IMR-90 (cell line): ENCODE measurements at regions not wholly inside any gene's neighbourhood (a gene's known extent, or its start where the extent isn't known, plus 50 kb on each side); places are given as distances from the start of the nearest gene placed in this dataset.

ENCODE experiments used
- ATAC-seq: fragments of 200-7000 bp; cut with Tn5 transposase; 2 replicates; pipeline ENCODE4 v1.9.1; 2020; ENCODE audit warnings: low read depth, mild to moderate bottlenecking, moderate library complexity
- BruUV-seq: library from RNA; stranded (reverse); fragments of 400-500 nt; replicated peaks from 2 replicates; lab custom pipeline; 2021; lab: Mats Ljungman, UMichigan
- CTCF ChIA-PET: fragments of 300-600 bp; formaldehyde crosslinking; extraction: SDS; loops from one replicate; lab custom pipeline; 2021; ENCODE audit warnings: antibody characterized with exemption; lab: Yijun Ruan, JAX
- POLR2A ChIA-PET: fragments of 300-600 bp; sonication (Branson Sonifier 250); formaldehyde crosslinking; loops from one replicate; lab custom pipeline; 2022; ENCODE audit warnings: antibody characterized with exemption; ENCODE audit not compliant: unreplicated experiment; lab: Charles Lee
- DNase-seq: peaks from one replicate; pipeline ENCODE4 v3.0.0; 2013
- H2AFZ ChIP-seq: replicated peaks from 2 replicates; pipeline ENCODE3; 2013; ENCODE audit warnings: low read length, mild to moderate bottlenecking; ENCODE audit not compliant: poor library complexity
- H2AK5ac ChIP-seq: 2 replicates; pipeline ENCODE4 v1.6.1; 2013; ENCODE audit warnings: low read depth, low read length, inconsistent platforms
- H2AK9ac ChIP-seq: replicated peaks from 2 replicates; pipeline ENCODE3; 2013; ENCODE audit warnings: mild to moderate bottlenecking, low read depth, low read length, moderate library complexity; ENCODE audit not compliant: poor library complexity
- H2BK120ac ChIP-seq: 2 replicates; pipeline ENCODE4 v1.6.1; 2013; ENCODE audit warnings: low read depth, low read length, inconsistent platforms
- H2BK15ac ChIP-seq: 3 replicates; pipeline ENCODE4 v1.6.1; 2013; ENCODE audit warnings: low read depth, low read length, inconsistent platforms
- H2BK20ac ChIP-seq: 2 replicates; pipeline ENCODE4 v1.6.1; 2013; ENCODE audit warnings: low read depth, mild to moderate bottlenecking, inconsistent platforms, low read length, moderate library complexity
- H2BK5ac ChIP-seq: 2 replicates; pipeline ENCODE4 v1.6.1; 2013; ENCODE audit warnings: mild to moderate bottlenecking, low read depth, low read length, inconsistent platforms; ENCODE audit not compliant: poor library complexity, severe bottlenecking
- H3K14ac ChIP-seq: replicated peaks from 2 replicates; pipeline ENCODE4 v1.6.1; 2013; ENCODE audit warnings: low read depth, low read length, inconsistent platforms
- H3K18ac ChIP-seq: 2 replicates; pipeline ENCODE4 v1.6.1; 2013; ENCODE audit warnings: low read depth, low read length, control low read depth
- H3K23ac ChIP-seq: 2 replicates; pipeline ENCODE4 v1.6.1; 2013; ENCODE audit warnings: low read depth, low read length, inconsistent platforms
- H3K27ac ChIP-seq: 2 replicates; pipeline ENCODE4 v1.5.1; 2013; ENCODE audit warnings: mild to moderate bottlenecking, control low read depth, low read length; ENCODE audit not compliant: insufficient read depth
- H3K27me3 ChIP-seq: 2 replicates; pipeline ENCODE4 v1.6.1; 2013; ENCODE audit warnings: low read length; ENCODE audit not compliant: control insufficient read depth, insufficient read depth
- H3K36me3 ChIP-seq: 2 replicates; pipeline ENCODE4 v1.6.1; 2013; ENCODE audit warnings: low read length, mixed read lengths; ENCODE audit not compliant: control insufficient read depth, insufficient read depth
- H3K4ac ChIP-seq: 2 replicates; pipeline ENCODE4 v1.6.1; 2013; ENCODE audit warnings: low read depth, low read length, inconsistent platforms
- H3K4me1 ChIP-seq: 2 replicates; pipeline ENCODE4 v1.6.1; 2013; ENCODE audit warnings: low read length, mixed read lengths; ENCODE audit not compliant: control insufficient read depth, insufficient read depth
- H3K4me2 ChIP-seq: 2 replicates; pipeline ENCODE4 v1.6.1; 2013; ENCODE audit warnings: low read depth, mild to moderate bottlenecking, control low read depth, low read length, moderate library complexity
- H3K4me3 ChIP-seq: 2 replicates; pipeline ENCODE4 v1.5.1; 2013; ENCODE audit warnings: low read depth, mild to moderate bottlenecking, control low read depth, low read length, moderate library complexity; ENCODE audit not compliant: insufficient read depth
- H3K56ac ChIP-seq: 2 replicates; pipeline ENCODE4 v1.6.1; 2013; ENCODE audit warnings: low read length, inconsistent platforms; ENCODE audit not compliant: insufficient read depth; ENCODE audit errors: extremely low read depth
- H3K79me1 ChIP-seq, 2 experiments: 2 replicates each; pipeline ENCODE4 v1.6.1; 2013; ENCODE audit warnings: low read length in 2 of 2, inconsistent platforms in 1 of 2, low read depth in 1 of 2
- H3K9ac ChIP-seq: 2 replicates; pipeline ENCODE4 v1.6.1; 2013; ENCODE audit warnings: low read depth, low read length, control low read depth
- H3K9me1 ChIP-seq: 2 replicates; pipeline ENCODE4 v1.6.1; 2013; ENCODE audit warnings: low read length, inconsistent platforms; ENCODE audit not compliant: insufficient read depth
- H3K9me3 ChIP-seq: 2 replicates; pipeline ENCODE4 v1.6.1; 2013; ENCODE audit warnings: low read length; ENCODE audit not compliant: control insufficient read depth, insufficient read depth
- H4K20me1 ChIP-seq: 2 replicates; pipeline ENCODE4 v1.6.1; 2013; ENCODE audit warnings: low read length, inconsistent platforms; ENCODE audit not compliant: insufficient read depth
- H4K5ac ChIP-seq: 2 replicates; pipeline ENCODE4 v1.6.1; 2013; ENCODE audit warnings: mild to moderate bottlenecking, low read depth, low read length, control low read depth
- H4K8ac ChIP-seq, 2 experiments: 2 replicates each; pipeline ENCODE4 v1.6.1; 2013; ENCODE audit warnings: low read depth in 2 of 2, low read length in 2 of 2, control low read depth in 1 of 2, inconsistent platforms in 1 of 2
- H4K91ac ChIP-seq: 2 replicates; pipeline ENCODE4 v1.6.1; 2013; ENCODE audit warnings: low read depth, low read length, inconsistent platforms; ENCODE audit not compliant: insufficient read depth
- BHLHE40 ChIP-seq: fragments of 150-350 bp; IDR thresholded peaks from 2 replicates; pipeline ENCODE4 v1.6.1; 2016; ENCODE audit warnings: mild to moderate bottlenecking, low read depth, low read length
- CEBPB ChIP-seq: IDR thresholded peaks from 2 replicates; pipeline ENCODE4 v1.6.1; 2012; ENCODE audit warnings: low read depth, low read length, improper control_type of control experiment
- CHD1 ChIP-seq: IDR thresholded peaks from 2 replicates; pipeline ENCODE4 v1.6.1; 2012; ENCODE audit warnings: low read depth, low read length, improper control_type of control experiment
- FOS ChIP-seq: fragments of 150-350 bp; IDR thresholded peaks from 2 replicates; pipeline ENCODE4 v1.6.1; 2016; ENCODE audit warnings: low read depth, low read length
- MAFK ChIP-seq: IDR thresholded peaks from 2 replicates; pipeline ENCODE4 v1.6.1; 2012; ENCODE audit warnings: low read depth, low read length, improper control_type of control experiment
- MAZ ChIP-seq: IDR thresholded peaks from 2 replicates; pipeline ENCODE4 v1.6.1; 2012; ENCODE audit warnings: low read depth, mild to moderate bottlenecking, low read length, improper control_type of control experiment, moderate library complexity, borderline replicate concordance
- MXI1 ChIP-seq: IDR thresholded peaks from 2 replicates; pipeline ENCODE4 v1.6.1; 2012; ENCODE audit warnings: low read depth, mild to moderate bottlenecking, low read length, moderate library complexity, borderline replicate concordance
- NFE2L2 ChIP-seq: fragments of 150-350 bp; IDR thresholded peaks from 2 replicates; pipeline ENCODE4 v1.6.1; 2016; ENCODE audit warnings: low read depth, mild to moderate bottlenecking, low read length
- POLR2A ChIP-seq: IDR thresholded peaks from 2 replicates; pipeline ENCODE4 v1.6.1; 2012; ENCODE audit warnings: mild to moderate bottlenecking, low read depth, low read length
- RAD21 ChIP-seq: IDR thresholded peaks from 2 replicates; pipeline ENCODE4 v1.6.1; 2012; ENCODE audit warnings: low read length, improper control_type of control experiment
- RCOR1 ChIP-seq: IDR thresholded peaks from 2 replicates; pipeline ENCODE4 v1.6.1; 2012; ENCODE audit warnings: mild to moderate bottlenecking, low read length, improper control_type of control experiment; ENCODE audit not compliant: insufficient replicate concordance
- RFX5 ChIP-seq: IDR thresholded peaks from 2 replicates; pipeline ENCODE4 v1.8.0; 2012; ENCODE audit warnings: low read depth, mild to moderate bottlenecking, low read length, moderate library complexity
- SMC3 ChIP-seq: fragments of 150-350 bp; IDR thresholded peaks from 2 replicates; pipeline ENCODE4 v1.6.1; 2016; ENCODE audit warnings: low read depth, mild to moderate bottlenecking, antibody characterized with exemption, low read length, moderate library complexity
- WGBS, 2 experiments: methylation state at CpG; one replicate each; pipeline versions ENCODE4 v1.1.5 to v1.1.7; 2013; ENCODE audit warnings: missing lambda C conversion rate in 2 of 2; ENCODE audit not compliant: insufficient read length in 1 of 2; ENCODE audit errors: extremely low coverage in 2 of 2; 5-methylcytosine and 5-hydroxymethylcytosine counted together
- dilution Hi-C: fragments of 300-500 bp; cut with HindIII; formaldehyde crosslinking; loops from one replicate; pipeline ENCODE4 v1.14.3; 2018; ENCODE audit warnings: low sequenced_read_pairs; ENCODE audit not compliant: unreplicated experiment
- in situ Hi-C: fragments of 300-500 bp; cut with MboI; formaldehyde crosslinking; loops from 3 replicates; pipeline ENCODE4 v1.14.3; 2019; ENCODE audit warnings: low sequenced_read_pairs, inconsistent platforms, mixed read lengths
- intact Hi-C: fragments of 100-400 bp; cut with micrococcal nuclease; formaldehyde crosslinking; loops from 2 replicates; pipeline ENCODE4 v1.10.0; 2022
- TF ChIP-seq, protein P1 (sequence below): conservative IDR thresholded peaks from 2 replicates; pipeline ENCODE4 v1.5.1; 2012; ENCODE audit warnings: mild to moderate bottlenecking, low read depth, low read length, improper control_type of control experiment
- TF ChIP-seq, protein P2 (sequence below): fragments of 150-350 bp; IDR thresholded peaks from 2 replicates; pipeline ENCODE4 v1.6.1; 2017; ENCODE audit warnings: mild to moderate bottlenecking, antibody characterized with exemption, low read length, low read depth
- TF ChIP-seq, protein P3 (sequence below): fragments of 150-350 bp; IDR thresholded peaks from 2 replicates; pipeline ENCODE4 v1.6.1; 2016; ENCODE audit warnings: low read depth, mild to moderate bottlenecking, low read length, moderate library complexity, borderline replicate concordance

DNA sequence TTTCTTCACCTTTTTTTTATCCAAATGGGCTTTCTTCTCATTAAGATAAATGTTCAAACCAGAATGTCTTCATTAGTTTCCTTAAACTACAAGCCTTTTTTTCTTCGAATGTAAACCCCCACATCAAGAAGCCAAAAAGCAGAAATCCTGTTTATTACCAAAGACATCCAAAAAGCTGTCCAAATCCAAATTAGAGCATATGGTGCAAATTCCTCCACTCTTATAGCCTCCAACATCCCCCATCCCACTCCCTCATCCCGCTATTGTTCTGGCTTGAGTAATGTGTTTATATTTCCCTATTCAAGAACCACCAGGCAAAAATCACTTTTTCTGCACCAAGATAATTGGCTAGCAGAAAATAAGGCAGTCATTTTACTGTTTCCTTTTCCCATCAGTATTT lies 315.1 kb upstream of the ADGRL3 start:
- no peaks in the 10 kb centered on the region for H3K36me3 ChIP-seq
- no CpG with 5 or more reads among the region's 2 CpGs for WGBS, 2 experiments
- H3K4me2 ChIP-seq = no peak overlapping the region
- H2BK120ac ChIP-seq = no peak overlapping the region
- H3K79me1 ChIP-seq = no peaks in the 10 kb centered on the region
- dilution Hi-C loops (no loop called here), intact Hi-C loops (no loop called here), in situ Hi-C loops (no loop called here)
- no peaks in the 10 kb centered on the region for H4K20me1 ChIP-seq
- H3K9me3 ChIP-seq = no peaks in the 10 kb centered on the region
- ATAC-seq (no peak), DNase-seq (no peak)
- no peak overlapping the region for H3K4me3 ChIP-seq
- no peak overlapping the region for H4K91ac ChIP-seq
- no TSS peak for BruUV-seq
- H3K27ac ChIP-seq = no peak overlapping the region
- no peak overlapping the region for H2AK9ac ChIP-seq
- H3K14ac ChIP-seq = no peak overlapping the region
- no peak overlapping the region for H3K56ac ChIP-seq
- no peak overlapping the region for H4K5ac ChIP-seq
- H3K23ac ChIP-seq = no peak overlapping the region
- CTCF ChIA-PET = no interaction called here
- H2BK15ac ChIP-seq = no peak overlapping the region
- no peak overlapping the region for H2AFZ ChIP-seq
- no peaks in the 10 kb centered on the region for H3K27me3 ChIP-seq
- TF ChIP-seq, protein P1, sequence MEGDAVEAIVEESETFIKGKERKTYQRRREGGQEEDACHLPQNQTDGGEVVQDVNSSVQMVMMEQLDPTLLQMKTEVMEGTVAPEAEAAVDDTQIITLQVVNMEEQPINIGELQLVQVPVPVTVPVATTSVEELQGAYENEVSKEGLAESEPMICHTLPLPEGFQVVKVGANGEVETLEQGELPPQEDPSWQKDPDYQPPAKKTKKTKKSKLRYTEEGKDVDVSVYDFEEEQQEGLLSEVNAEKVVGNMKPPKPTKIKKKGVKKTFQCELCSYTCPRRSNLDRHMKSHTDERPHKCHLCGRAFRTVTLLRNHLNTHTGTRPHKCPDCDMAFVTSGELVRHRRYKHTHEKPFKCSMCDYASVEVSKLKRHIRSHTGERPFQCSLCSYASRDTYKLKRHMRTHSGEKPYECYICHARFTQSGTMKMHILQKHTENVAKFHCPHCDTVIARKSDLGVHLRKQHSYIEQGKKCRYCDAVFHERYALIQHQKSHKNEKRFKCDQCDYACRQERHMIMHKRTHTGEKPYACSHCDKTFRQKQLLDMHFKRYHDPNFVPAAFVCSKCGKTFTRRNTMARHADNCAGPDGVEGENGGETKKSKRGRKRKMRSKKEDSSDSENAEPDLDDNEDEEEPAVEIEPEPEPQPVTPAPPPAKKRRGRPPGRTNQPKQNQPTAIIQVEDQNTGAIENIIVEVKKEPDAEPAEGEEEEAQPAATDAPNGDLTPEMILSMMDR = no peak
- TF ChIP-seq CHD1 (no peak), FOS (no peak), BHLHE40 (no peak), SMC3 (no peak), POLR2A (no peak), MAZ (no peak), NFE2L2 (no peak), MAFK (no peak), CEBPB (no peak), RAD21 (no peak), RFX5 (no peak), RCOR1 (no peak), MXI1 (no peak)
- TF ChIP-seq, protein P2, sequence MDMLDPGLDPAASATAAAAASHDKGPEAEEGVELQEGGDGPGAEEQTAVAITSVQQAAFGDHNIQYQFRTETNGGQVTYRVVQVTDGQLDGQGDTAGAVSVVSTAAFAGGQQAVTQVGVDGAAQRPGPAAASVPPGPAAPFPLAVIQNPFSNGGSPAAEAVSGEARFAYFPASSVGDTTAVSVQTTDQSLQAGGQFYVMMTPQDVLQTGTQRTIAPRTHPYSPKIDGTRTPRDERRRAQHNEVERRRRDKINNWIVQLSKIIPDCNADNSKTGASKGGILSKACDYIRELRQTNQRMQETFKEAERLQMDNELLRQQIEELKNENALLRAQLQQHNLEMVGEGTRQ = no peak
- TF ChIP-seq, protein P3, sequence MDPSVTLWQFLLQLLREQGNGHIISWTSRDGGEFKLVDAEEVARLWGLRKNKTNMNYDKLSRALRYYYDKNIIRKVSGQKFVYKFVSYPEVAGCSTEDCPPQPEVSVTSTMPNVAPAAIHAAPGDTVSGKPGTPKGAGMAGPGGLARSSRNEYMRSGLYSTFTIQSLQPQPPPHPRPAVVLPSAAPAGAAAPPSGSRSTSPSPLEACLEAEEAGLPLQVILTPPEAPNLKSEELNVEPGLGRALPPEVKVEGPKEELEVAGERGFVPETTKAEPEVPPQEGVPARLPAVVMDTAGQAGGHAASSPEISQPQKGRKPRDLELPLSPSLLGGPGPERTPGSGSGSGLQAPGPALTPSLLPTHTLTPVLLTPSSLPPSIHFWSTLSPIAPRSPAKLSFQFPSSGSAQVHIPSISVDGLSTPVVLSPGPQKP = no peak
- no peak overlapping the region for H2BK5ac ChIP-seq
- no peaks in the 10 kb centered on the region for H3K4me1 ChIP-seq
- H3K9me1 ChIP-seq = no peaks in the 10 kb centered on the region
- no peak overlapping the region for H3K4ac ChIP-seq
- H3K18ac ChIP-seq = no peak overlapping the region
- no peak overlapping the region for H2AK5ac ChIP-seq
- H3K9ac ChIP-seq = no peak overlapping the region
- no peak overlapping the region for H4K8ac ChIP-seq
- H2BK20ac ChIP-seq = no peak overlapping the region
- POLR2A ChIA-PET = no interaction called here
